K562 (cell line): ENCODE measurements at regions not wholly inside any gene's neighbourhood (a gene's known extent, or its start where the extent isn't known, plus 50 kb on each side); places are given as distances from the start of the nearest gene placed in this dataset.

ENCODE experiments used
- ARID1B ChIP-seq: fragments of 450-650 bp; IDR thresholded peaks from 2 replicates; pipeline ENCODE4 v1.6.1; 2016; ENCODE audit warnings: antibody characterized with exemption, mild to moderate bottlenecking, inconsistent platforms
- ATF7 ChIP-seq: fragments of 450-650 bp; IDR thresholded peaks from 2 replicates; pipeline ENCODE4 v1.7.1; 2014; ENCODE audit warnings: mild to moderate bottlenecking, moderate library complexity
- BRF2 ChIP-seq: IDR thresholded peaks from 3 replicates; pipeline ENCODE4 v1.6.1; 2011; ENCODE audit warnings: borderline replicate concordance, mild to moderate bottlenecking; ENCODE audit not compliant: insufficient read length, insufficient read depth
- CBX3 ChIP-seq, 2 experiments: IDR thresholded peaks; 1 replicate in 1 of 2; 2 replicates in 1 of 2; pipeline ENCODE4 v1.6.1; 2012; ENCODE audit warnings: inconsistent platforms in 2 of 2, low read length in 2 of 2, borderline replicate concordance in 1 of 2, control low read depth in 1 of 2
- DACH1 ChIP-seq: fragments of 450-650 bp; IDR thresholded peaks from 2 replicates; pipeline ENCODE4 v1.6.1; 2018; ENCODE audit not compliant: partially characterized antibody
- HEY1 ChIP-seq: fragments of 250-450 bp; sonication (Bioruptor Pico); IDR thresholded peaks from 2 replicates; pipeline ENCODE4 v1.5.0; 2020; ENCODE audit warnings: mild to moderate bottlenecking, moderate library complexity, borderline replicate concordance
- HIVEP1 ChIP-seq: fragments of 250-450 bp; sonication (Bioruptor Pico); IDR thresholded peaks from 2 replicates; pipeline ENCODE4 v1.4.0; 2020; ENCODE audit warnings: mild to moderate bottlenecking
- HMG20A ChIP-seq: fragments of 450-650 bp; formaldehyde crosslinking; conservative IDR thresholded peaks from 2 replicates; pipeline ENCODE4 v1.4.0; 2020; ENCODE audit warnings: mild to moderate bottlenecking, mixed read lengths
- KAT7 ChIP-seq: sonication (generic); formaldehyde crosslinking; IDR thresholded peaks from 2 replicates; pipeline ENCODE4 v1.8.0; 2022; ENCODE audit warnings: missing genetic modification reagents, mild to moderate bottlenecking, borderline replicate concordance
- MTA2 ChIP-seq: fragments of 450-650 bp; IDR thresholded peaks from 2 replicates; pipeline ENCODE4 v1.6.1; 2016; ENCODE audit warnings: low read depth
- MTA3 ChIP-seq: fragments of 450-650 bp; formaldehyde crosslinking; IDR thresholded peaks from 2 replicates; pipeline ENCODE4 v1.6.1; 2017; ENCODE audit warnings: mild to moderate bottlenecking, borderline replicate concordance
- NFIC ChIP-seq: fragments of 450-650 bp; IDR thresholded peaks from 2 replicates; pipeline ENCODE4 v1.6.1; 2017; ENCODE audit warnings: mild to moderate bottlenecking, inconsistent platforms
- NR2C2 ChIP-seq, 2 experiments: fragments of 200-800 bp in 1 of 2; sonication (Bioruptor generic) in 1 of 2; sonication (generic) in 1 of 2; formaldehyde crosslinking in 1 of 2; IDR thresholded peaks; 2 replicates each; pipeline versions ENCODE4 v1.6.1 to v1.8.0; 2016 to 2022; ENCODE audit warnings: mild to moderate bottlenecking in 1 of 2, missing compliant biosample characterization in 1 of 2, missing genetic modification characterization in 1 of 2, missing genetic modification reagents in 1 of 2
- PHB ChIP-seq: fragments of 250-450 bp; sonication (Bioruptor Pico); IDR thresholded peaks from 2 replicates; pipeline ENCODE4 v1.5.0; 2021
- PKNOX1 ChIP-seq: fragments of 450-650 bp; IDR thresholded peaks from 2 replicates; pipeline ENCODE4 v1.6.1; 2016
- POLR2A ChIP-seq: fragments of 450-650 bp; conservative IDR thresholded peaks from 2 replicates; pipeline ENCODE4 v1.6.1; 2016
- PTRF ChIP-seq: fragments of 450-650 bp; IDR thresholded peaks from 2 replicates; pipeline ENCODE4 v1.6.1; 2016; ENCODE audit warnings: mild to moderate bottlenecking, missing genetic modification characterization, missing compliant biosample characterization
- PURB ChIP-seq: sonication (generic); formaldehyde crosslinking; IDR thresholded peaks from 2 replicates; pipeline ENCODE4 v1.9.0; 2021; ENCODE audit warnings: low read depth, mild to moderate bottlenecking, missing genetic modification reagents
- RB1 ChIP-seq: fragments of 450-650 bp; IDR thresholded peaks from 2 replicates; pipeline ENCODE4 v1.6.1; 2017; ENCODE audit warnings: low read depth, mild to moderate bottlenecking
- RBM34 ChIP-seq: fragments of 200-400 bp; formaldehyde crosslinking; IDR thresholded peaks from 2 replicates; pipeline ENCODE4 v1.6.1; 2018; ENCODE audit warnings: low read length, borderline replicate concordance; ENCODE audit not compliant: insufficient read depth
- RBM39 ChIP-seq: fragments of 200-400 bp; formaldehyde crosslinking; optimal IDR thresholded peaks from 2 replicates; pipeline ENCODE3; 2018; ENCODE audit warnings: low read depth, low read length
- SMAD3 ChIP-seq: fragments of 450-650 bp; formaldehyde crosslinking; conservative IDR thresholded peaks from 2 replicates; pipeline ENCODE4 v1.4.0; 2020; ENCODE audit warnings: mild to moderate bottlenecking
- SMC3 ChIP-seq: conservative IDR thresholded peaks from 2 replicates; pipeline ENCODE4 v1.6.1; 2011; ENCODE audit warnings: low read depth, low read length, improper control_type of control experiment; ENCODE audit not compliant: insufficient read depth
- SRSF9 ChIP-seq: fragments of 200-400 bp; formaldehyde crosslinking; IDR thresholded peaks from 2 replicates; pipeline ENCODE4 v1.6.1; 2017; ENCODE audit warnings: low read depth, low read length, borderline replicate concordance
- TAF9B ChIP-seq: fragments of 450-650 bp; IDR thresholded peaks from 2 replicates; pipeline ENCODE4 v1.6.1; 2018; ENCODE audit warnings: mild to moderate bottlenecking; ENCODE audit not compliant: partially characterized antibody
- WHSC1 ChIP-seq: IDR thresholded peaks from one replicate; pipeline ENCODE4 v1.6.1; 2012; ENCODE audit warnings: low read length, control low read depth, inconsistent platforms
- ZEB2 ChIP-seq: fragments of 450-650 bp; IDR thresholded peaks from 2 replicates; pipeline ENCODE4 v1.6.1; 2016
- ZFP36 ChIP-seq: fragments of 150-350 bp; IDR thresholded peaks from 2 replicates; pipeline ENCODE4 v1.6.1; 2018; ENCODE audit warnings: low read length, low read depth; ENCODE audit not compliant: partially characterized antibody
- ZNF124 ChIP-seq: sonication (generic); formaldehyde crosslinking; IDR thresholded peaks from 2 replicates; pipeline ENCODE4 v1.8.1; 2022; ENCODE audit warnings: missing genetic modification reagents
- ZNF23 ChIP-seq: fragments of 250-450 bp; sonication (Bioruptor Pico); IDR thresholded peaks from 2 replicates; pipeline ENCODE4 v1.4.0; 2020; ENCODE audit warnings: mild to moderate bottlenecking
- ZNF263 ChIP-seq: sonication (generic); formaldehyde crosslinking; IDR thresholded peaks from 2 replicates; pipeline ENCODE4 v1.8.0; 2022; ENCODE audit warnings: mild to moderate bottlenecking, missing genetic modification reagents, borderline replicate concordance

- TF ChIP-seq ZFP36 (no peak), BRF2 (no peak), ZEB2 (no peak), SMC3 (no peak), ZNF23 (peak; percentile 84), KAT7 (CRISPR knock-in tag) (no peak), HEY1 (CRISPR knock-in tag) (0 out of 2 replicates have a peak, but pooled peaks have one; percentile 21), ZNF124 (CRISPR knock-in tag) (no peak), ARID1B (peak; percentile 72), HMG20A (CRISPR knock-in tag) (no peak), ATF7 (no peak), DACH1 (no peak), PTRF (peak; percentile 80), TAF9B (no peak), POLR2A (no peak), NFIC (no peak), MTA2 (peak; percentile 31; the same call in 1 of the 2 replicates), HIVEP1 (CRISPR knock-in tag) (peak; percentile 77; the same call in 1 of the 2 replicates), CBX3 (IDR thresholded peaks at IDR 0.05; ENCODE audit: borderline replicate concordance in 1 of 2, low read length in 2 of 2) (no peak), PHB (CRISPR knock-in tag) (no peak), RB1 (no peak), SRSF9 (no peak), NR2C2 (CRISPR knock-in tag; IDR thresholded peaks at IDR 0.05) (no peak), NR2C2 (tag; IDR thresholded peaks at IDR 0.05) (peak; percentile 40; the same call in 1 of the 2 replicates), ZNF263 (CRISPR knock-in tag) (no peak), PKNOX1 (no peak), RBM39 (no peak), SMAD3 (CRISPR knock-in tag) (peak; percentile 88), MTA3 (no peak), WHSC1 (no peak), PURB (CRISPR knock-in tag) (no peak), RBM34 (no peak)
These were observed 273.7 kb downstream of the SEMA3D start (continued) for GRCh38 chr7:84912993-84913635.
